Natural killer cell treated with Interleukin-12 subunit alpha and Interleukin-12 subunit beta and Interleukin-15 and Interleukin-18, amount 100 ng/mL, for 72 hours (primary cell): ENCODE measurements at regions not wholly inside any gene's neighbourhood (a gene's known extent, or its start where the extent isn't known, plus 50 kb on each side); places are given as distances from the start of the nearest gene placed in this dataset.

ENCODE experiments used
- ATAC-seq, 2 donors: fragments of 150-1000 bp; cut with Tn5 transposase in 1 of 2; sonication (Bioruptor Pico), chemical (Tn5 transposase) in 1 of 2; 2 replicates each; pipeline ENCODE4 v1.10.0; 2021
- DNase-seq: peaks from one replicate; pipeline ENCODE4 v3.0.0; 2022; ENCODE audit warnings: low spot score
- H3K27ac Mint-ChIP-seq, 2 donors: 1 replicate in 1 of 2; 2 replicates in 1 of 2; pipeline ENCODE4 v1.8.0; 2022; ENCODE audit warnings: mixed read lengths in 2 of 2, mild to moderate bottlenecking in 1 of 2, moderate library complexity in 1 of 2
- H3K27me3 Mint-ChIP-seq, 2 donors: 1 replicate in 1 of 2; 2 replicates in 1 of 2; pipeline ENCODE4 v1.8.0; 2022; ENCODE audit warnings: mixed read lengths in 2 of 2
- H3K36me3 Mint-ChIP-seq: one replicate; pipeline ENCODE4 v1.8.0; 2022; ENCODE audit warnings: mixed read lengths
- H3K4me1 Mint-ChIP-seq, 2 donors: 1 replicate in 1 of 2; 2 replicates in 1 of 2; pipeline ENCODE4 v1.8.0; 2022; ENCODE audit warnings: low read depth in 2 of 2, mixed read lengths in 2 of 2, mild to moderate bottlenecking in 1 of 2
- H3K4me3 Mint-ChIP-seq: one replicate; pipeline ENCODE4 v1.8.0; 2022; ENCODE audit warnings: mixed read lengths
- H3K9me3 Mint-ChIP-seq: 2 replicates; pipeline ENCODE4 v1.8.0; 2022; ENCODE audit warnings: mixed read lengths

DNA sequence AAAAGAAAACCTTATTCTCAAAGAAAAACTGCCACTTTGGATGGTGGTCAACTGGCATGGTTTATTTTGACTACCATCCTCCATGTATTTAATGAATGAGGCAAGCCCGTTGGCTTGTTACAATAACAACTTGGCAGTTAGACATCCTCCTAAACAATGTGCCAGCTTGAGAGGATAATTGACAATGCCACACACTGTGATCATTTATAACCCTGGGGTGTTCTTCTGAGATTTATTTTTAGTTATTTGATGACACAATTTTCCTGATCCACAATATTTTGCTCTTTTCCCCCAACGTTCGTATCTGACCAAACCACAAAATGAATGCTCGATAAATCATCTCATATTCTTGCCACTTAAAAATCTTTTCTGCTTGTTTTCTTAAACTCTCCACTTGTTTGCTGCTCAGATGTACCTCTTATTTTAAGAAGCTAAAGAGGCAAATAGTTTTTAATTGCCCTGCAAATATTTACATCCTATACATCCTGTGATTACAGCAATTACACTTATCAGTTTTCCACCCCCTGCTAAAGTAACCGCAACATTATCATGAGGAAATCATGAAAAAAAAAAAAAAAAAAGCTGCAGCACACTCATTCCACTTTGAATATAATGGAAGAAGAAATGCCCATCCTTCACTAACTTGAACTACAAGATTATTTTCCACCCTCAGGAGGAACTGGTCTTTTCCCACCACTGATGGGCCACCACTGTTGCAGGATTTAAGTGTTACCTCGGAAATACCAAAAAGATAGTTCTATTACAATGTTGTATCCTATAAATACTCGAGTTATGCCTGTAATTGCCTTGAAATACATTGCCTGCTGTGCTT is 119.9 kb downstream of the MBL2 start:
- Mint-ChIP-seq H3K36me3 (no peaks in the 10 kb centered on the region), H3K27ac (no peak overlapping the region), H3K4me1 (no peaks in the 10 kb centered on the region), H3K27me3 (no peaks in the 10 kb centered on the region), H3K9me3 (no peaks in the 10 kb centered on the region), H3K4me3 (no peak overlapping the region)
- no peak for ATAC-seq
- DNase-seq: no peak

DNA sequence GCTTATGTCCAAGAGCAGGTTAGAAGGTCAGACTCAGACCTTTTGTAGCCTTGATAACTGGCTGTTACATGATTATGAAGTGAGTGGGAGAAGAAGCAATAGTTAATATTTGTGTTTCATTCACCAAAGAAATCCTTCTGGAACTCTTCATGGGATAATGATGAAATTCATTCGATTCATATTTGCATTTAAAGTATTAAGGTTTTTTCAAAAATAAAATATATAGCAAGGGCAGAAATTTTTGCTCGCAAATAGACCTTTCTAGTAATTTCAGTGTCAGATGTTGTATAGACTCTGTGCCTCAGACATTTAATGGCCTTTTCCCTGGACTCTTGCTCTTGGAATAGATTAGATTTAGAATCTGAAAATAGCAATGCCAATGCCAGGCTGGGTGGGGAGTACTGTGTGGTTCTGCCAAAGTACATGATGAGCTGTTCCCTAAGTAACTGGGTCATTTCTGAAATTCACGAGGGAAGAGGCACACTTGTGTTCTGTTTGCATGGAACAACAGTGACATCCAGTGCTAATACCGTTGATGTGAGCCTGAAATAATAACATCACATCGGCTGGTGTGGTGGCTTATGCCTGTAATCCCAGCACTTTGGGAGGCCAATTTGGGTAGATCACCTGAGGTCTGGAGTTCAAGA is 119.2 kb downstream of the MBL2 start:
- H3K27ac Mint-ChIP-seq: no peak overlapping the region
- no peaks in the 10 kb centered on the region for H3K9me3 Mint-ChIP-seq
- no peaks in the 10 kb centered on the region for H3K36me3 Mint-ChIP-seq
- H3K27me3 Mint-ChIP-seq: no peaks in the 10 kb centered on the region
- ATAC-seq (no peak), DNase-seq (no peak)
- H3K4me3 Mint-ChIP-seq: no peak overlapping the region
- no peaks in the 10 kb centered on the region for H3K4me1 Mint-ChIP-seq

DNA sequence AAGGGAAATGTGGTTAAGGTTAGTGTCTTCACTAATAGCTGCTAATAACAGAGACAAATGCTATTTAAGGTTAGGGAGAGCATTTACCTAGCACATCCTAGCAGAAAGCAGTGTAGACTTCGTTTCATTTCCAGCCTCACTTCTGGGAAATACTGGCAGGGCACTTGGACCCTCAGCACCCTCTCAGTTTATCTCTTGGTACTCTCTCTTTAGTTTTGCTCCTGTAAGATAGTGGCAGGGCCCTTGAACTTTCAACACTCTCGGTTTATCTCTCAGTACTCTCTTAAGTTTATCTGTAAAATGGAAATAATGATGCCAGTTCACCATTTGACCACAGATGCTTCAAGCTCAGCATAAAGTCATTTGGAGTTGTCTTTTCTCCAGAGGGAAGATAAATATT is 118.4 kb downstream of the MBL2 start:
- Mint-ChIP-seq H3K36me3 (no peaks in the 10 kb centered on the region), H3K4me3 (no peak overlapping the region), H3K4me1 (no peaks in the 10 kb centered on the region), H3K9me3 (no peaks in the 10 kb centered on the region), H3K27ac (no peak overlapping the region), H3K27me3 (no peaks in the 10 kb centered on the region)
- DNase-seq: no peak
- no peak for ATAC-seq

DNA sequence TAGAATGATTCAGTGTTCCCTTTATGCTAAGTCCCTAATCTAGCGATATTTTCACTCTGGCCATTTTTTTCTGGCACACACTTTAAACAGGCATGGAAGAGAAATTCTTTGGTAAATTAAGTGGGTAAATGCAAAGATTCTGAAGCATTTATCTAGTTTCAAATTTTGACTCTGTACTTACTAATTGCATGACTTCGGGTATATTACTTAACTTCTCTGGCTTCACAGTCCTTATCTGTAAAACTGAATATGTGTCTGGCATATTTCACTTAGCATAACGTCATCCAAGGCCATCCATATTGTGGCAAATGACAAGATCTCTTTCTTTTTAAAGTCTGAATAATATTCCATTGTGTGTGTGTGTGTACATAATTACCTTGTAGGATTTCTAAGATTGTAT is 114.5 kb downstream of the MBL2 start:
- no peaks in the 10 kb centered on the region for H3K9me3 Mint-ChIP-seq
- no peak for DNase-seq
- ATAC-seq: no peak
- no peak overlapping the region for H3K27ac Mint-ChIP-seq
- H3K4me3 Mint-ChIP-seq: no peak overlapping the region
- no peaks in the 10 kb centered on the region for H3K36me3 Mint-ChIP-seq
- no peaks in the 10 kb centered on the region for H3K4me1 Mint-ChIP-seq
- H3K27me3 Mint-ChIP-seq: no peaks in the 10 kb centered on the region

DNA sequence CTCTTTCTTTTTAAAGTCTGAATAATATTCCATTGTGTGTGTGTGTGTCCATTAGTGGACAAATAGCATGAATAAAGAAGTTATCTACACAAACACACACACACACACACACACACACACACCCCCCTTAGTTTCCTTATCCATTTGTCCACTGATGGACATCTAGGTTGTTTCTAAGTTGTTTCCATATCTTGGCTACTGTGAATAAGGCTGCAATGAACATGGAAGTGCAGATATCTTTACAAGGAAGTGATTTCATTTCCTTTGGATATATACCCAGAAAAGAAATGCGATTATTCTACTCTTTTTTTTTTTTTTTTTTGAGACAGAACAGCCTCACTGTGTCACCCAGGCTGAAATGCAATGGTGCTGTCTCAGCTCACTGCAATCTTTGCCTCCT is 113.5 kb downstream of the MBL2 start:
- ATAC-seq: no peak

DNA sequence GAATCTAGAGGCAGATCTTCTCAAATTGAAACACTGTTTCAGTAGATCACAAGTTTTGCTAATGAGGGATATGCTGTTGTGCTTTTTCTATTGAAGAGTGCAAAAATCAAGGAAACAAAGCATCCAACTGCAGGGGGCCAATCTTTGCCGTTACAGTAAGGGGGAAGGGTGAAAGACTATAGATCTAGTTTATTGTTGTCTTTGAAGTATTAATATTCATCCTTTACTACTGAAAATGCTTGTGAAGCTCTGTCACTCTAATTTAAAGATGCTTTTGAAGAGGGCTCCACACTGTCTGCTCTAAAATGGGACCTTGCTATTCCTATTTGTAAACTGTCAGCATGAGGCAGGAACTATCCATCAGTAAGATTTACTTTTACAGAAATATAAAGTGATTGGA is 110.3 kb downstream of the MBL2 start:
- ATAC-seq: no peak
- H3K4me1 Mint-ChIP-seq: no peaks in the 10 kb centered on the region

More for the DNA sequence above, 113.5 kb downstream of the MBL2 start:
- no peaks in the 10 kb centered on the region for H3K9me3 Mint-ChIP-seq
- H3K27me3 Mint-ChIP-seq: no peaks in the 10 kb centered on the region
- DNase-seq: no peak
- no peak overlapping the region for H3K27ac Mint-ChIP-seq
- no peaks in the 10 kb centered on the region for H3K36me3 Mint-ChIP-seq
- no peaks in the 10 kb centered on the region for H3K4me1 Mint-ChIP-seq
- H3K4me3 Mint-ChIP-seq: no peak overlapping the region

DNA sequence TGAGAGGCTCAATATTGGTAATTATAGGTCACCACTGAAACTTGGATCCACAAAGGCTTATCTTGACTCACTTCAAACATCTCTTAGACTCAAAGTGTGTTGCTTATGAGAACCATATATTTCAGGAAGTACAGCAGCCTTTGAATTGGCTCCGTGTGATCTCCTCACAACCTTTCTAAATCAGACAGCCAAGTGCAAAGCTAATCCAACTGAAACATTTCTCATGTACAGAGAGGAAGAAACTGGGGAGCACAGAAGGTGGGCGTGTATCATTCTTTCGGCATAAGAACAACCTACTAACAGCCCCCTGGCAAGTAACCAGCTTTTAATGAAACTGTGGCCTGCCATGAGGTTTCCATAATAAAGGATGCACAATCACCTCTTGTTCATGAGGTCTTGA is 109.4 kb downstream of the MBL2 start:
- no peak for DNase-seq
- Mint-ChIP-seq H3K4me3 (no peak overlapping the region), H3K27ac (no peak overlapping the region), H3K36me3 (no peaks in the 10 kb centered on the region), H3K27me3 (no peaks in the 10 kb centered on the region), H3K4me1 (no peaks in the 10 kb centered on the region), H3K9me3 (peaks cover 12% of the 10 kb centered on the region)
- no peak for ATAC-seq

More for the DNA sequence above, 110.3 kb downstream of the MBL2 start:
- H3K27ac Mint-ChIP-seq: no peak overlapping the region
- H3K36me3 Mint-ChIP-seq: no peaks in the 10 kb centered on the region
- peaks cover 12% of the 10 kb centered on the region for H3K9me3 Mint-ChIP-seq
- H3K27me3 Mint-ChIP-seq: no peaks in the 10 kb centered on the region
- no peak overlapping the region for H3K4me3 Mint-ChIP-seq
- DNase-seq: no peak

DNA sequence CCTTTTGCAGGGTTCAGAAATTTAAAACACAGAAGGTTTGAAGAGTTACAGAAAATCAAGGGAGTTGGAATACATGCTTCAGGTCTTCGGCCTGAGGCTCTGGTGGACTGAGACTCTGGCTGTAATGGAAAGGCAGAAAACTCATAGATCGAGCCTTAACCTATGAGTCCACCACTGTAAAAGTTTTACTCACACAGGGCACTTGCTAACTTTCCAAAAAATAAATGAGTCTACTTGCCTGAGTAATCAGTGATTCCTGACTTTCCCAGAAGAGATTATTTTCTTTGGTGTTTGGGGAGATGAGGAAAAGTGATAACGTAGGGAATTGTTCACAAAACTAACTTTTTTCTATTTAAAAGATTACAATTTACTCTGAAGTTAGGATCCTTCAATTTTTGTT is 108.0 kb downstream of the MBL2 start:
- Mint-ChIP-seq H3K27ac (no peak overlapping the region), H3K9me3 (peaks cover 12% of the 10 kb centered on the region), H3K36me3 (no peaks in the 10 kb centered on the region), H3K27me3 (no peaks in the 10 kb centered on the region), H3K4me3 (no peak overlapping the region), H3K4me1 (no peaks in the 10 kb centered on the region)
- DNase-seq (no peak), ATAC-seq (no peak)

DNA sequence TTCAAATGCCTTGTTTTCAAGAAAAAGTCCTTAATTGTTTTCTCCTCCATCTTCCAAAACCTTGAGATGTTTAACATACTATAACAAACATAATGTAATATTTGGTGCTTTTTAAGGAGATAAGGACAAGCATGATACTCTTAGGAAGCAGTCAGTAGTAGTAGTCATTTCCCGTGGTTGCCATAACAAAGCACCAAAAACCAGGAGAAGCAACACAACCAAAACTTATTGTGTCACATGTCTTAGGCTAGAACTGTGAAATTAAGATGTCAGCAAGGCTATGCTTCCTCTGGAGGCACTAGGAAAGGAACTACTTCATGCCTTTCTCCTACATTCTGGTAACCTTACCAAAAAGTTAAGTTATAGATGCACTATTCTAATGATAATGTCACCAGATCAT is 106.8 kb downstream of the MBL2 start:
- H3K36me3 Mint-ChIP-seq: no peaks in the 10 kb centered on the region
- ATAC-seq: no peak
- H3K27ac Mint-ChIP-seq: no peak overlapping the region
- no peaks in the 10 kb centered on the region for H3K27me3 Mint-ChIP-seq
- DNase-seq: no peak
- no peak overlapping the region for H3K4me3 Mint-ChIP-seq
- peaks cover 12% of the 10 kb centered on the region for H3K9me3 Mint-ChIP-seq
- no peaks in the 10 kb centered on the region for H3K4me1 Mint-ChIP-seq

DNA sequence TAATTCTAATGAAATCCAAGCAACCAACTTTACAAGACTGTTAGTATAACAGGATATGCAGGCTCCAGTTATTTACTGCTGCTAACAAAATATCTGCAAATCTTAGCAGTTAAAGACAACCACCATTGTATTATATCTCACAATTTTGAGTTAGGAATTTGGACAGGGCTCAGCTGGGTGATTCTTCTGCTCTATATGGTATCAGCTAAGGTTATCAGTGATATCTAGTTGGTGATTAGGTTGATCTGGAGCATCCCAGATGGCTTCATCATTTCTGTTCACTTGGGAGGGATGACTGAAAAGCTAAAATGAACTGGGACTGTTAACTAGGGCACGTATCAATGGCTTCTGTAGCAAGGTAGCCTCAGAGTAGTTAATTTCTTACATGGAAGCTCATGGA is 105.7 kb downstream of the MBL2 start:
- Mint-ChIP-seq H3K36me3 (no peaks in the 10 kb centered on the region), H3K27me3 (no peaks in the 10 kb centered on the region), H3K27ac (no peak overlapping the region), H3K4me3 (no peak overlapping the region), H3K9me3 (peaks cover 12% of the 10 kb centered on the region), H3K4me1 (no peaks in the 10 kb centered on the region)
- ATAC-seq: no peak
- no peak for DNase-seq

DNA sequence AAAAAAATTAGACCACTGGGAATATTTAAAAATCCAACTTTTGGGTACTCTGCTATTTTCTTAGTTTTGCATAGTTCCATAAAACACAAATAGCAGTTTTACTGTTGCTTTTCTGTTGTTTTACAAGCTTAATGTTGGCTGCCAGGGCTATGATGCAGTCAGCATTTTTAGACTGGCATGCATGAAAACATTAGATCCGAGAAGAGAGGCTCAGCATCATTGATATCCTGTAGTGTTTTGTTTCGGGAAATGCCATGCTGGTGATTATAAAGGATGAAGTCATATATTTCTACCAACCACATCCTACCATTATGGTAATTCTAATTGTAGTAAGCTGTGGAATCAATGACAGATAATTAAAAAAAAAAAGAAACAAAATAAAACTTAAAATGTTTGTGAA is 104.6 kb downstream of the MBL2 start:
- Mint-ChIP-seq H3K9me3 (peaks cover 12% of the 10 kb centered on the region), H3K27ac (no peak overlapping the region), H3K4me3 (no peak overlapping the region), H3K36me3 (no peaks in the 10 kb centered on the region), H3K27me3 (no peaks in the 10 kb centered on the region), H3K4me1 (no peaks in the 10 kb centered on the region)
- no peak for DNase-seq
- ATAC-seq: no peak

DNA sequence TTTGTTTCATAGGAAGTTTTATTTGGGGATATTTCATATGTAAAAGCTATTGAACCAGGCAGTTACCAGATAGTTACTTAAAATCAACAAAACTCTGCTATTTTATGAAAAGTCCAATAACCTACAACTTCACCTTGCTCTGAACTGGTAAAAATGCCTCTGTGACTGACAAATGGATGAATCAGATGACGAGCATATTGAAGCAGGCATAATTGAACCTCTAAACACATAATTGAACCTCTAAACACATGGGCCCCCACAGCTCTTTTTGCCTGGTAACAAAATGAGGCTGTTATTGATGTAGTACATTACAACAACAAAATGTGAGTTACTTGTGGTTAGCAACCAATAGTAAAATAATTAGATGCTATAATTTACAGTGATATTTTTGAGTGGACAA is 99.7 kb downstream of the MBL2 start:
- Mint-ChIP-seq H3K9me3 (no peaks in the 10 kb centered on the region), H3K27me3 (no peaks in the 10 kb centered on the region), H3K4me1 (no peaks in the 10 kb centered on the region), H3K27ac (no peak overlapping the region), H3K36me3 (no peaks in the 10 kb centered on the region), H3K4me3 (no peak overlapping the region)
- ATAC-seq (no peak), DNase-seq (no peak)

DNA sequence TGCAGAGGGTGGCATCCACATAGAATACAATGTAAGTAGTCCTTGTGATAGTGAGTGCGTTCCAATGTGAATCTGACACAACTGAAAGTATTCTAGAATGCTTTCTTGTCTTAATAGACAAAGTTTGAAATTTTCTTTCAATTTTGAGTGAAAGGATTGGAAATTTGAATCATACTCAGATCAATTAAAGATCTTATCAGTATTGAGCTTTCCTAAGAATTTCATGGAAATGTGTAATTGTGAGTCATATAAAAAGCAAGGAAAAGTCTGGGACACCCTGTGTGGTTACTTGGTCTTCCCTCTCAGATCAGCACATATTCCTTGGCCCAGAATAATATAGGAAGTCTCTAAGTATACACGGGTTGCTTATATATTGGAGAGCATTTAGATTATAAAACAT is 99.1 kb downstream of the MBL2 start:
- Mint-ChIP-seq H3K27ac (no peak overlapping the region), H3K27me3 (no peaks in the 10 kb centered on the region), H3K4me3 (no peak overlapping the region), H3K4me1 (no peaks in the 10 kb centered on the region), H3K9me3 (no peaks in the 10 kb centered on the region), H3K36me3 (no peaks in the 10 kb centered on the region)
- no peak for DNase-seq
- ATAC-seq: no peak

DNA sequence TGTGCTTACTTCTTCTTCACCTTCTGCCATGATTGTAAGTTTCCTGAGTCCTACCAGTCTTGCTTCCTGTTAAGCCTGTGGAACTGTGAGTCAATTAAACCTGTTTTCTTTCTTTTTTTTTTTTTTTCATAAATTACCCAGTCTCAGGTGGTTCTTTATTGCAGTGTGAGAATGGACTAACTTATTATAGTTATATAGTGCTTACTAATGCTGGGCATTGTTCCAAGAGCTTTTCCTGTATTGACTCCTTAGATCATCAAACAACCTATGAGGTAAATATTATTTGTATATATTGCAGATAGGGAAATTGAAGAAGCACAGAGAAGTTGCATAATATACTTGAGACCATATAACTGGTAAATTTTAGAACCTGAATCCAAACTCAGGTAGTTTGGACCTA is 98.1 kb downstream of the MBL2 start:
- DNase-seq: no peak
- Mint-ChIP-seq H3K4me3 (no peak overlapping the region), H3K27me3 (no peaks in the 10 kb centered on the region), H3K36me3 (no peaks in the 10 kb centered on the region), H3K4me1 (no peaks in the 10 kb centered on the region), H3K9me3 (no peaks in the 10 kb centered on the region), H3K27ac (no peak overlapping the region)
- no peak for ATAC-seq

DNA sequence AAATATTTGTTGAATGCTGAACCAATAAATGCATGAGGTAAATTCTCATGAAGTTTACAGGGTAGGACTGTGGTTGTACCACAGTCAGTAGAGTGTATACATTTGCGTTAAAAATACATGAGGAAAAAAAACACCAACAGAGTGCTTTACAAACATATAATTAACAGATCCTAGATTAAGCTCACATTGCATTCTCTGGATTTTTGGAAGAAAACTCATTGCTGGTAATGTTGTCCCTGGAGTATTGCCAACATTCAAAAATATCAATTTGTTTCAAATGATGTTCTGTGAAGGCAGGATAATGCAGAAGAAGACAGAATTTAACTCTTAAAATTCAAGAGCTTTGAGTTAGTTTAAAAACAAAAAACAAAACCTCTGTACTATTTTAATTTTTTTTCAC is 95.5 kb downstream of the MBL2 start:
- H3K27ac Mint-ChIP-seq: no peak overlapping the region
- ATAC-seq (no peak), DNase-seq (no peak)
- no peak overlapping the region for H3K4me3 Mint-ChIP-seq
- no peaks in the 10 kb centered on the region for H3K4me1 Mint-ChIP-seq
- H3K27me3 Mint-ChIP-seq: no peaks in the 10 kb centered on the region
- no peaks in the 10 kb centered on the region for H3K9me3 Mint-ChIP-seq
- no peaks in the 10 kb centered on the region for H3K36me3 Mint-ChIP-seq
